ENCODE measurements at regions not wholly inside any gene's neighbourhood (a gene's known extent, or its start where the extent isn't known, plus 50 kb on each side); places are given as distances from the start of the nearest gene placed in this dataset.
"Not testable (repeated sequence)": the region's sequence is repeated elsewhere in the genome, so short reads cannot be mapped to it uniquely, and the experiment has no call there.

GRCh38 chr20:48390981-48391380, 436.8 kb downstream of the PREX1 start:
- no peak for DNase-seq (ENCODE audit: extremely low read depth, low read depth, low spot score)

- no peak for DNase-seq (ENCODE audit: extremely low read depth, low read depth, low spot score)
These were observed 440.1 kb downstream of the PREX1 start for GRCh38 chr20:48387675-48388074.

- no peak for DNase-seq (ENCODE audit: extremely low read depth, low read depth, low spot score)
These were observed 442.3 kb downstream of the PREX1 start for GRCh38 chr20:48385527-48385926.

GRCh38 chr20:48385114-48385513, 442.7 kb downstream of the PREX1 start:
- no peak for DNase-seq (ENCODE audit: extremely low read depth, low read depth, low spot score)

GRCh38 chr20:48384147-48384818, 443.5 kb downstream of the PREX1 start:
- no peak for DNase-seq (ENCODE audit: extremely low read depth, low read depth, low spot score)

GRCh38 chr20:48383252-48383651, 444.5 kb downstream of the PREX1 start:
- no peak for DNase-seq (ENCODE audit: extremely low read depth, low read depth, low spot score)

GRCh38 chr20:48382304-48382703, 445.5 kb downstream of the PREX1 start:
- no peak for DNase-seq (ENCODE audit: extremely low read depth, low read depth, low spot score)

- no peak for DNase-seq (ENCODE audit: extremely low read depth, low read depth, low spot score)
These were observed 446.3 kb downstream of the PREX1 start for GRCh38 chr20:48381353-48382120.

- no peak for DNase-seq (ENCODE audit: extremely low read depth, low read depth, low spot score)
These were observed 447.1 kb downstream of the PREX1 start for GRCh38 chr20:48380661-48381060.

- no peak for DNase-seq (ENCODE audit: extremely low read depth, low read depth, low spot score)
These were observed 448.7 kb downstream of the PREX1 start for GRCh38 chr20:48378976-48379675.

GRCh38 chr20:48377940-48378339, 449.9 kb downstream of the PREX1 start:
- no peak for DNase-seq (ENCODE audit: extremely low read depth, low read depth, low spot score)

- DNase-seq (ENCODE audit: extremely low read depth, low read depth, low spot score), result no peak
These were observed 452.0 kb downstream of the PREX1 start for GRCh38 chr20:48375804-48376203.

- DNase-seq (ENCODE audit: extremely low read depth, low read depth, low spot score), result no peak
These were observed 452.7 kb downstream of the PREX1 start for GRCh38 chr20:48374991-48375595.

- peak; percentile 62 for DNase-seq (ENCODE audit: extremely low read depth, low read depth, low spot score)
These were observed 453.5 kb downstream of the PREX1 start for GRCh38 chr20:48374031-48374907.

- DNase-seq (ENCODE audit: extremely low read depth, low read depth, low spot score), result no peak
These were observed 454.3 kb downstream of the PREX1 start for GRCh38 chr20:48373555-48373934.

GRCh38 chr20:48372851-48373554, 454.8 kb downstream of the PREX1 start:
- not testable (repeated sequence) for DNase-seq (ENCODE audit: extremely low read depth, low read depth, low spot score)

- DNase-seq (ENCODE audit: extremely low read depth, low read depth, low spot score), result no peak
These were observed 456.6 kb downstream of the PREX1 start for GRCh38 chr20:48371211-48371610.

GRCh38 chr20:48368580-48369021, 459.2 kb downstream of the PREX1 start:
- DNase-seq (ENCODE audit: extremely low read depth, low read depth, low spot score), result not testable (repeated sequence)

- DNase-seq (ENCODE audit: extremely low read depth, low read depth, low spot score), result not testable (repeated sequence)
These were observed 460.0 kb downstream of the PREX1 start for GRCh38 chr20:48367541-48368358.

Measured in glomerular endothelial cell (primary cell).